K562 (cell line): ENCODE measurements at regions not wholly inside any gene's neighbourhood (a gene's known extent, or its start where the extent isn't known, plus 50 kb on each side); places are given as distances from the start of the nearest gene placed in this dataset.
"Not testable (repeated sequence)": the region's sequence is repeated elsewhere in the genome, so short reads cannot be mapped to it uniquely, and the experiment has no call there.

ENCODE experiments used
- EP300 ChIP-seq: IDR thresholded peaks from 2 replicates; pipeline ENCODE4 v1.6.1; 2012; ENCODE audit warnings: low read length, improper control_type of control experiment
- GATA2 ChIP-seq: sonication (generic); formaldehyde crosslinking; IDR thresholded peaks from 2 replicates; pipeline ENCODE4 v1.4.0; 2020; ENCODE audit warnings: mild to moderate bottlenecking, missing genetic modification reagents
- POLR2A ChIP-seq: fragments of 450-650 bp; conservative IDR thresholded peaks from 2 replicates; pipeline ENCODE4 v1.6.1; 2016
- POLR2AphosphoS5 ChIP-seq: IDR thresholded peaks from 2 replicates; pipeline ENCODE4 v1.6.1; 2011; ENCODE audit warnings: mild to moderate bottlenecking, low read depth, low read length, moderate library complexity; ENCODE audit not compliant: control insufficient read depth, insufficient read depth
- SIN3B ChIP-seq: fragments of 450-650 bp; IDR thresholded peaks from 2 replicates; pipeline ENCODE4 v1.6.1; 2017; ENCODE audit warnings: low read depth, mild to moderate bottlenecking, moderate library complexity
- XRCC3 ChIP-seq: fragments of 450-650 bp; IDR thresholded peaks from 2 replicates; pipeline ENCODE4 v1.6.1; 2017; ENCODE audit warnings: mild to moderate bottlenecking, moderate library complexity
- YY1 ChIP-seq, 3 experiments: IDR thresholded peaks; 2 replicates each; pipeline ENCODE4 v1.6.1; 2011; ENCODE audit warnings: low read length in 2 of 3, mild to moderate bottlenecking in 2 of 3, moderate library complexity in 2 of 3, borderline replicate concordance in 1 of 3, control low read depth in 1 of 3, low read depth in 1 of 3; ENCODE audit not compliant: insufficient read depth in 3 of 3, insufficient replicate concordance in 2 of 3, control insufficient read depth in 1 of 3, insufficient read length in 1 of 3; ENCODE audit errors: extremely low read depth in 1 of 3
- TF ChIP-seq, protein P1 (sequence below): fragments of 450-650 bp; formaldehyde crosslinking; conservative IDR thresholded peaks from 2 replicates; pipeline ENCODE4 v1.4.0; 2022; ENCODE audit warnings: mild to moderate bottlenecking, missing genetic modification characterization
- TF ChIP-seq, protein P2 (sequence below), 3 experiments: IDR thresholded peaks in 2 of 3; conservative IDR thresholded peaks in 1 of 3; 2 replicates each; pipeline ENCODE4 v1.5.1; 2011 to 2012; ENCODE audit warnings: low read length in 3 of 3, mild to moderate bottlenecking in 3 of 3, control low read depth in 2 of 3, improper control_type of control experiment in 1 of 3, inconsistent platforms in 1 of 3, low read depth in 1 of 3, mixed read lengths in 1 of 3, moderate library complexity in 1 of 3; ENCODE audit not compliant: insufficient read depth in 2 of 3
- TF ChIP-seq, protein P3 (sequence below): fragments of 450-650 bp; IDR thresholded peaks from 2 replicates; pipeline ENCODE4 v1.6.1; 2016; ENCODE audit warnings: low read depth, mild to moderate bottlenecking, moderate library complexity
- TF ChIP-seq, protein P4 (sequence below): fragments of 450-650 bp; IDR thresholded peaks from 2 replicates; pipeline ENCODE4 v1.7.1; 2018; ENCODE audit warnings: mild to moderate bottlenecking, low read depth; ENCODE audit not compliant: partially characterized antibody
- TF ChIP-seq, protein P5 (sequence below): IDR thresholded peaks from 2 replicates; pipeline ENCODE4 v1.6.1; 2012; ENCODE audit warnings: low read depth, low read length, improper control_type of control experiment, borderline replicate concordance
- TF ChIP-seq, protein P6 (sequence below): fragments of 250-450 bp; sonication (Bioruptor Pico); IDR thresholded peaks from 2 replicates; pipeline ENCODE4 v1.8.0; 2021; ENCODE audit warnings: mild to moderate bottlenecking, moderate library complexity

DNA sequence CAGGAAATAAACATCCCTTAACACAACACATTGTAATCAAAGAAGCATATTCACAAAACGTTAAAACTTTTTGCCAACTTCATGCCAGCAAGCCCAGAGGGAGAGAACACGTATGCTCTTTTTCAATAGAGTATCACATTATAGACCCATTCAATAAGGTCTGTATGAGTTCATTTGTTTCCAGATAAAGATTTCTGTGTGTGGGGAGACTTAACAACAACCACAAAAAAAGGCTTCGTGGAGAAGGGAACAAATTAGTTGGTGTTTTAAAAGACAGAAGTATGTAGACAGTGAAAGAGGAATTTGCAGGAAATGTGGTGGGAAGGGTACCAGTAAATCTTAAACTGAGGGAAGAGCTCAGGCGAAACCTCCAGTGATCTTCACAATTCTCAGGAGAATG lies 103.4 kb downstream of the SPDYE17 start:
- TF ChIP-seq YY1 (IDR thresholded peaks at IDR 0.05; ENCODE audit: borderline replicate concordance in 1 of 3, control insufficient read depth in 1 of 3, extremely low read depth in 1 of 3, insufficient read depth in 3 of 3, insufficient read length in 1 of 3, insufficient replicate concordance in 2 of 3, low read depth in 1 of 3, low read length in 2 of 3); XRCC3; EP300; POLR2AphosphoS5; GATA2 (CRISPR knock-in tag); SIN3B; POLR2A: not testable (repeated sequence)
- TF ChIP-seq, protein P1, sequence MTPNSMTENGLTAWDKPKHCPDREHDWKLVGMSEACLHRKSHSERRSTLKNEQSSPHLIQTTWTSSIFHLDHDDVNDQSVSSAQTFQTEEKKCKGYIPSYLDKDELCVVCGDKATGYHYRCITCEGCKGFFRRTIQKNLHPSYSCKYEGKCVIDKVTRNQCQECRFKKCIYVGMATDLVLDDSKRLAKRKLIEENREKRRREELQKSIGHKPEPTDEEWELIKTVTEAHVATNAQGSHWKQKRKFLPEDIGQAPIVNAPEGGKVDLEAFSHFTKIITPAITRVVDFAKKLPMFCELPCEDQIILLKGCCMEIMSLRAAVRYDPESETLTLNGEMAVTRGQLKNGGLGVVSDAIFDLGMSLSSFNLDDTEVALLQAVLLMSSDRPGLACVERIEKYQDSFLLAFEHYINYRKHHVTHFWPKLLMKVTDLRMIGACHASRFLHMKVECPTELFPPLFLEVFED (CRISPR knock-in tag): not testable (repeated sequence)
- TF ChIP-seq, protein P2, sequence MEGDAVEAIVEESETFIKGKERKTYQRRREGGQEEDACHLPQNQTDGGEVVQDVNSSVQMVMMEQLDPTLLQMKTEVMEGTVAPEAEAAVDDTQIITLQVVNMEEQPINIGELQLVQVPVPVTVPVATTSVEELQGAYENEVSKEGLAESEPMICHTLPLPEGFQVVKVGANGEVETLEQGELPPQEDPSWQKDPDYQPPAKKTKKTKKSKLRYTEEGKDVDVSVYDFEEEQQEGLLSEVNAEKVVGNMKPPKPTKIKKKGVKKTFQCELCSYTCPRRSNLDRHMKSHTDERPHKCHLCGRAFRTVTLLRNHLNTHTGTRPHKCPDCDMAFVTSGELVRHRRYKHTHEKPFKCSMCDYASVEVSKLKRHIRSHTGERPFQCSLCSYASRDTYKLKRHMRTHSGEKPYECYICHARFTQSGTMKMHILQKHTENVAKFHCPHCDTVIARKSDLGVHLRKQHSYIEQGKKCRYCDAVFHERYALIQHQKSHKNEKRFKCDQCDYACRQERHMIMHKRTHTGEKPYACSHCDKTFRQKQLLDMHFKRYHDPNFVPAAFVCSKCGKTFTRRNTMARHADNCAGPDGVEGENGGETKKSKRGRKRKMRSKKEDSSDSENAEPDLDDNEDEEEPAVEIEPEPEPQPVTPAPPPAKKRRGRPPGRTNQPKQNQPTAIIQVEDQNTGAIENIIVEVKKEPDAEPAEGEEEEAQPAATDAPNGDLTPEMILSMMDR (IDR thresholded peaks at IDR 0.05 in 2 of 3, conservative IDR thresholded peaks at IDR 0.05 in 1 of 3; ENCODE audit: insufficient read depth in 2 of 3, low read depth in 1 of 3, low read length in 3 of 3): not testable (repeated sequence)
- TF ChIP-seq, protein P3, sequence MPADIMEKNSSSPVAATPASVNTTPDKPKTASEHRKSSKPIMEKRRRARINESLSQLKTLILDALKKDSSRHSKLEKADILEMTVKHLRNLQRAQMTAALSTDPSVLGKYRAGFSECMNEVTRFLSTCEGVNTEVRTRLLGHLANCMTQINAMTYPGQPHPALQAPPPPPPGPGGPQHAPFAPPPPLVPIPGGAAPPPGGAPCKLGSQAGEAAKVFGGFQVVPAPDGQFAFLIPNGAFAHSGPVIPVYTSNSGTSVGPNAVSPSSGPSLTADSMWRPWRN: not testable (repeated sequence)
- TF ChIP-seq, protein P4, sequence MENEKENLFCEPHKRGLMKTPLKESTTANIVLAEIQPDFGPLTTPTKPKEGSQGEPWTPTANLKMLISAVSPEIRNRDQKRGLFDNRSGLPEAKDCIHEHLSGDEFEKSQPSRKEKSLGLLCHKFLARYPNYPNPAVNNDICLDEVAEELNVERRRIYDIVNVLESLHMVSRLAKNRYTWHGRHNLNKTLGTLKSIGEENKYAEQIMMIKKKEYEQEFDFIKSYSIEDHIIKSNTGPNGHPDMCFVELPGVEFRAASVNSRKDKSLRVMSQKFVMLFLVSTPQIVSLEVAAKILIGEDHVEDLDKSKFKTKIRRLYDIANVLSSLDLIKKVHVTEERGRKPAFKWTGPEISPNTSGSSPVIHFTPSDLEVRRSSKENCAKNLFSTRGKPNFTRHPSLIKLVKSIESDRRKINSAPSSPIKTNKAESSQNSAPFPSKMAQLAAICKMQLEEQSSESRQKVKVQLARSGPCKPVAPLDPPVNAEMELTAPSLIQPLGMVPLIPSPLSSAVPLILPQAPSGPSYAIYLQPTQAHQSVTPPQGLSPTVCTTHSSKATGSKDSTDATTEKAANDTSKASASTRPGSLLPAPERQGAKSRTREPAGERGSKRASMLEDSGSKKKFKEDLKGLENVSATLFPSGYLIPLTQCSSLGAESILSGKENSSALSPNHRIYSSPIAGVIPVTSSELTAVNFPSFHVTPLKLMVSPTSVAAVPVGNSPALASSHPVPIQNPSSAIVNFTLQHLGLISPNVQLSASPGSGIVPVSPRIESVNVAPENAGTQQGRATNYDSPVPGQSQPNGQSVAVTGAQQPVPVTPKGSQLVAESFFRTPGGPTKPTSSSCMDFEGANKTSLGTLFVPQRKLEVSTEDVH: not testable (repeated sequence)
- TF ChIP-seq, protein P5, sequence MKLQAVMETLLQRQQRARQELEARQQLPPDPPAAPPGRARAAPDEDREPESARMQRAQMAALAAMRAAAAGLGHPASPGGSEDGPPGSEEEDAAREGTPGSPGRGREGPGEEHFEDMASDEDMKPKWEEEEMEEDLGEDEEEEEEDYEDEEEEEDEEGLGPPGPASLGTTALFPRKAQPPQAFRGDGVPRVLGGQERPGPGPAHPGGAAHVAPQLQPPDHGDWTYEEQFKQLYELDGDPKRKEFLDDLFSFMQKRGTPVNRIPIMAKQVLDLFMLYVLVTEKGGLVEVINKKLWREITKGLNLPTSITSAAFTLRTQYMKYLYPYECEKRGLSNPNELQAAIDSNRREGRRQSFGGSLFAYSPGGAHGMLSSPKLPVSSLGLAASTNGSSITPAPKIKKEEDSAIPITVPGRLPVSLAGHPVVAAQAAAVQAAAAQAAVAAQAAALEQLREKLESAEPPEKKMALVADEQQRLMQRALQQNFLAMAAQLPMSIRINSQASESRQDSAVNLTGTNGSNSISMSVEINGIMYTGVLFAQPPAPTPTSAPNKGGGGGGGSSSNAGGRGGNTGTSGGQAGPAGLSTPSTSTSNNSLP: not testable (repeated sequence)
- TF ChIP-seq, protein P6, sequence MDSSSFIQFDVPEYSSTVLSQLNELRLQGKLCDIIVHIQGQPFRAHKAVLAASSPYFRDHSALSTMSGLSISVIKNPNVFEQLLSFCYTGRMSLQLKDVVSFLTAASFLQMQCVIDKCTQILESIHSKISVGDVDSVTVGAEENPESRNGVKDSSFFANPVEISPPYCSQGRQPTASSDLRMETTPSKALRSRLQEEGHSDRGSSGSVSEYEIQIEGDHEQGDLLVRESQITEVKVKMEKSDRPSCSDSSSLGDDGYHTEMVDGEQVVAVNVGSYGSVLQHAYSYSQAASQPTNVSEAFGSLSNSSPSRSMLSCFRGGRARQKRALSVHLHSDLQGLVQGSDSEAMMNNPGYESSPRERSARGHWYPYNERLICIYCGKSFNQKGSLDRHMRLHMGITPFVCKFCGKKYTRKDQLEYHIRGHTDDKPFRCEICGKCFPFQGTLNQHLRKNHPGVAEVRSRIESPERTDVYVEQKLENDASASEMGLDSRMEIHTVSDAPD (CRISPR knock-in tag): not testable (repeated sequence)
